Lower lobe of right lung (tissue), 2 donors: ENCODE measurements at regions not wholly inside any gene's neighbourhood (a gene's known extent, or its start where the extent isn't known, plus 50 kb on each side); places are given as distances from the start of the nearest gene placed in this dataset.

Experiments used
- ATAC-seq, 2 donors: fragments of 200-7000 bp; cut with Tn5 transposase; one replicate each; pipeline ENCODE4 v1.9.1; 2020 to 2022; ENCODE audit warnings: mild to moderate bottlenecking in 2 of 2, moderate library complexity in 2 of 2
- DNase-seq: peaks from one replicate; pipeline ENCODE4 v3.0.0-alpha.2; 2020
- H3K27ac ChIP-seq: fragments of 200-600 bp; one replicate; pipeline ENCODE4 v1.8.0; 2022
- H3K27me3 ChIP-seq: fragments of 200-600 bp; one replicate; pipeline ENCODE4 v1.8.0; 2022; ENCODE audit warnings: low read depth
- H3K36me3 ChIP-seq: fragments of 200-600 bp; one replicate; pipeline ENCODE4 v1.8.0; 2022; ENCODE audit warnings: mild to moderate bottlenecking
- H3K4me1 ChIP-seq: fragments of 200-600 bp; one replicate; pipeline ENCODE4 v1.8.0; 2022
- H3K4me3 ChIP-seq: fragments of 200-600 bp; one replicate; pipeline ENCODE4 v1.8.0; 2022; ENCODE audit warnings: mild to moderate bottlenecking
- H3K9me3 ChIP-seq: fragments of 200-600 bp; one replicate; pipeline ENCODE4 v1.8.0; 2022
- intact Hi-C: fragments of 100-400 bp; cut with DNase I; formaldehyde crosslinking; loops from one replicate; pipeline ENCODE4 v1.11.0; 2022
- TF ChIP-seq, protein P1 (sequence below): fragments of 200-600 bp; IDR thresholded peaks from one replicate; pipeline ENCODE4 v1.8.0; 2022; ENCODE audit warnings: antibody characterized with exemption, mild to moderate bottlenecking
- donor health status: DM: no; HTN: yes; CAD: no; lungs with severe emphysema.

DNA sequence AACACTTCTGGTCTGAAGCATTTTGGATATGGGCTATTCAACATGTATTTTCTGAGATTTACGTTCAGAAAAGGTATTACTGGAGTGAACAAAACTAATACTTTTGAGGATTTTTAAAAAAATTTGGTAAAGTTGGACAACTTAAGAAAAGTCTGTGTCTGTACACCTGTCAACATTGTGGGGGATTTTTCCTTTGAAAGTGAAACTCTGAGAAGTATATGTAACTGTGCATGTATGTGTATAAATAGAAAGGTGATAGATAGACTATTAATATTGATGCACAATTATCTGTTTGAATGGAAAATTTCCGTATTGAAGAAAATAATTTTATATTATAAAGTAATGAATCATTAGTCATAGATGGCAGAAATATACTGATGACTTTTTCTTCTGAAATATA, 312.8 kb upstream of the MDGA2 start:
- DNase-seq (no peak), ATAC-seq (no peak)
- TF ChIP-seq, protein P1, sequence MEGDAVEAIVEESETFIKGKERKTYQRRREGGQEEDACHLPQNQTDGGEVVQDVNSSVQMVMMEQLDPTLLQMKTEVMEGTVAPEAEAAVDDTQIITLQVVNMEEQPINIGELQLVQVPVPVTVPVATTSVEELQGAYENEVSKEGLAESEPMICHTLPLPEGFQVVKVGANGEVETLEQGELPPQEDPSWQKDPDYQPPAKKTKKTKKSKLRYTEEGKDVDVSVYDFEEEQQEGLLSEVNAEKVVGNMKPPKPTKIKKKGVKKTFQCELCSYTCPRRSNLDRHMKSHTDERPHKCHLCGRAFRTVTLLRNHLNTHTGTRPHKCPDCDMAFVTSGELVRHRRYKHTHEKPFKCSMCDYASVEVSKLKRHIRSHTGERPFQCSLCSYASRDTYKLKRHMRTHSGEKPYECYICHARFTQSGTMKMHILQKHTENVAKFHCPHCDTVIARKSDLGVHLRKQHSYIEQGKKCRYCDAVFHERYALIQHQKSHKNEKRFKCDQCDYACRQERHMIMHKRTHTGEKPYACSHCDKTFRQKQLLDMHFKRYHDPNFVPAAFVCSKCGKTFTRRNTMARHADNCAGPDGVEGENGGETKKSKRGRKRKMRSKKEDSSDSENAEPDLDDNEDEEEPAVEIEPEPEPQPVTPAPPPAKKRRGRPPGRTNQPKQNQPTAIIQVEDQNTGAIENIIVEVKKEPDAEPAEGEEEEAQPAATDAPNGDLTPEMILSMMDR = no peak
- Histone ChIP-seq H3K27ac (no peak overlapping the region), H3K36me3 (no peaks in the 10 kb centered on the region), H3K27me3 (no peaks in the 10 kb centered on the region), H3K4me1 (no peaks in the 10 kb centered on the region), H3K9me3 (no peaks in the 10 kb centered on the region), H3K4me3 (no peak overlapping the region)
- intact Hi-C loops = no loop called here

DNA sequence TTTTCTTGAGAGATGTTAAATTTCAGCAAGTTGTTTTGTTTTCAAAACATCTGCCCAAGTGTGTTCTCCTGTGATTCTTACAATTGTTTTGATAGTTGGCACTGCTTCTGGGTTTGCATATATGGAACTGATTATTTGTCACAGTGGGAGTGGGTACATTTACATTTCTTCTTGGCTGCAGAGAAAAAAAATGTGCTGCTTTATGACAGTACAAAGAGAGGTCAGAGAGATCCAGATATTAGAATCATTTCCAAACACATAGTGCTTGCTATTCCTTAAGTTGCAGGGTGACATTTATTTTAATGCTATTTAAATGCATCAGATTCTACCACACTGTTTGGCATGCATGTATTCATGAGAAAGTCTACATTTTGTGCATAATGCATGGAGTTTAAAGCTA, 303.5 kb upstream of the MDGA2 start:
- Histone ChIP-seq H3K4me3 (no peak overlapping the region), H3K9me3 (no peaks in the 10 kb centered on the region), H3K27me3 (no peaks in the 10 kb centered on the region), H3K27ac (no peak overlapping the region), H3K36me3 (no peaks in the 10 kb centered on the region), H3K4me1 (no peaks in the 10 kb centered on the region)
- ATAC-seq (no peak), DNase-seq (no peak)
- TF ChIP-seq, protein P1 = no peak
- intact Hi-C loops = no loop called here

DNA sequence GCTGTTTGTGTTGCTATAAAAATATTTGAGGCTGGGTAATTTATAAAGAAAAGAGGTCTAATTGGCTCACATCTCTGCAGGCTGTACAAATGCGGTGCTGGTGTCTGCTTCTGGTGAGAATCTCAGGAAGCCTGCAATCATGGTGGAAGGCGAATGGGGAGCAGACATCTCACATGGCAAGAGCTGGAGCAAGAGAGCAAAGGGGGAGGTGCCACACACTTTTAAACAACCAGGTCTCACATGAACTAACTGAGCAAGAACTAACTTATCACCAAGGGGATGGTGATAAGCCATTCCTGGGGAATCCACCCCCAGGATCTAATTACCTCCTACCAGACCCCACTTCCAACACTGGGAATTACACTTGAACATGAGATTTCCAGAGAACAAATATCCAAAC, 300.7 kb upstream of the MDGA2 start:
- Histone ChIP-seq H3K4me3 (no peak overlapping the region), H3K9me3 (no peaks in the 10 kb centered on the region), H3K36me3 (no peaks in the 10 kb centered on the region), H3K27me3 (no peaks in the 10 kb centered on the region), H3K4me1 (no peaks in the 10 kb centered on the region), H3K27ac (no peak overlapping the region)
- DNase-seq = no peak
- TF ChIP-seq, protein P1 = no peak
- intact Hi-C loops = no loop called here
- no peak for ATAC-seq

DNA sequence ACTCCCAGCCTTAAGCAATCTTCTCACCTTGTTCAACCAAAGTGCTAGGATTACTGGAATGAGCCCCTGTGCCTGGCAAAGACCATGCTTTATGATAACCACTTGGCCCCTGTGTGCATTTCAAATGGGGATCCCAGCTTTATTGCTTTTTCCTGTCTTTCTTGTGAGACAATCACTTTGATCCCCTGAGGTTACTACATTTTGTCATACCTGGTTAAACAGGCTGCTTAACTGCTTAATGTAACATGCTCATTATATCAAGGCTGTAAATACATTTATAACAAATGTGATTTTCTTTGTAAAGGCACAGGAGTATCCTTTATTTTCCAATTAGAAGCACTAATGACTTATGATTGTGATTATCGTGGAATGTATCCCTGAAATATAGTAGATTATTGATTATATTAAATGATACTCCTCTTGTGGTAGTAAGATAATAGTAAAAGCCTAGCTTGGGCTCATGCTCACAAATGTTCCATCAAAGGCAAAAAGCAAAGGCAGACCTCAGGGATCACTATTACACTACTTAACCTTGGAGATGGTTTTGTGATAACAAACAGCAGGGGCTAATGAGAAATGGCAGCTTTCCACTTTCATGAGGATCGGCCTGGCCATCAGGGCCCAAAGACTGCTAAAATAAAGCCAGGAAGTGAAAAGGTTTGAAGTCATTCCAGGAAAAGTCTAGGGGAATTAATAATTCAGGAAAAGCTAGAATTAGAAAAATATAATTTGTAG, 290.8 kb upstream of the MDGA2 start:
- intact Hi-C loops = no loop called here
- ATAC-seq = no peak
- TF ChIP-seq, protein P1 = no peak
- DNase-seq = no peak
- no peaks in the 10 kb centered on the region for H3K4me1 ChIP-seq
- no peaks in the 10 kb centered on the region for H3K36me3 ChIP-seq
- no peaks in the 10 kb centered on the region for H3K9me3 ChIP-seq
- H3K4me3 ChIP-seq = no peak overlapping the region
- H3K27me3 ChIP-seq = no peaks in the 10 kb centered on the region
- no peak overlapping the region for H3K27ac ChIP-seq

DNA sequence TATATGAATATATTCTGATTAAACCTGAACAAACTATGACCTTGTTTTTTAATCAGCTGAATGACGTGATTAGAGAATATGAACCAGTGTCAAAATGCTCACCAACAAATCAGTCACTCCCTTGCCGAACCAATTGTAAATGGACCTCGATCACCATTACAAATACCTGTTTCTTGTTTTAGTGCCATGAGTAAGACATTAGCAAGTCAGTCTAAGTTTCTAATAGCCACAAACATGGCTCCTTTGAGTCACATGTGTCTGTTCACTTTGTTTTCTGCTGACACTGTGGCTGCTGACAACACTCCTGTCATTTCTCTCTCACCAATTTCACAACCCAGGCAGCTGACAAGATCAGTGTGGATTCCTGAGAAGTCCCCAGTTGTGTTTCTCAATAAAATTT, 286.2 kb upstream of the MDGA2 start:
- DNase-seq (no peak), ATAC-seq (no peak)
- H3K4me3 ChIP-seq = no peak overlapping the region
- intact Hi-C loops = no loop called here
- no peaks in the 10 kb centered on the region for H3K27me3 ChIP-seq
- H3K4me1 ChIP-seq = no peaks in the 10 kb centered on the region
- no peaks in the 10 kb centered on the region for H3K9me3 ChIP-seq
- TF ChIP-seq, protein P1 = no peak
- H3K27ac ChIP-seq = no peak overlapping the region
- H3K36me3 ChIP-seq = no peaks in the 10 kb centered on the region
